ENCODE measurements at regions not wholly inside any gene's neighbourhood (a gene's known extent, or its start where the extent isn't known, plus 50 kb on each side); places are given as distances from the start of the nearest gene placed in this dataset.
"Not testable (repeated sequence)": the region's sequence is repeated elsewhere in the genome, so short reads cannot be mapped to it uniquely, and the experiment has no call there.

GRCh38 chr1:30085811-30086770 is 637.3 kb downstream of the MATN1 start:
- H3K27me3 ChIP-seq (ENCODE audit: insufficient read depth, insufficient read length), result no peaks in the 10 kb centered on the region
- no peak overlapping the region for H3K4me3 ChIP-seq (ENCODE audit: insufficient read length, low read depth)
- H3K9ac ChIP-seq (ENCODE audit: insufficient read length, low read depth), result peak overlapping the region; percentile 47
- H3K36me3 ChIP-seq (ENCODE audit: insufficient read depth, insufficient read length, low read length), result no peaks in the 10 kb centered on the region
- peaks cover 7% of the 10 kb centered on the region for H3K9me3 ChIP-seq (ENCODE audit: insufficient read depth, low read length)
- peaks cover 18% of the 10 kb centered on the region for H3K4me1 ChIP-seq (ENCODE audit: insufficient read depth, insufficient read length)
- TF ChIP-seq YY1 (IDR thresholded peaks at IDR 0.05; ENCODE audit: insufficient read depth, insufficient read length), result no peak
- peak; percentile 88 for DNase-seq (ENCODE audit: low read depth, low spot score)

- no peak overlapping the region for H3K4me3 ChIP-seq (ENCODE audit: insufficient read length, low read depth)
- no peak for DNase-seq (ENCODE audit: low read depth, low spot score)
- TF ChIP-seq YY1 (IDR thresholded peaks at IDR 0.05; ENCODE audit: insufficient read depth, insufficient read length) (no peak), ZNF274 (IDR thresholded peaks at IDR 0.05; ENCODE audit: low read depth, low read length) (no peak), SUZ12 (IDR thresholded peaks at IDR 0.05; ENCODE audit: extremely low read depth, insufficient read depth, insufficient read length) (no peak)
- peaks cover 16% of the 10 kb centered on the region for H3K4me1 ChIP-seq (ENCODE audit: insufficient read depth, insufficient read length)
- no peaks in the 10 kb centered on the region for H3K27me3 ChIP-seq (ENCODE audit: insufficient read depth, insufficient read length)
- H3K36me3 ChIP-seq (ENCODE audit: insufficient read depth, insufficient read length, low read length), result no peaks in the 10 kb centered on the region
- H3K9me3 ChIP-seq (ENCODE audit: insufficient read depth, low read length), result no peaks in the 10 kb centered on the region
- H3K9ac ChIP-seq (ENCODE audit: insufficient read length, low read depth), result no peak overlapping the region
These were observed 638.3 kb downstream of the MATN1 start for GRCh38 chr1:30084909-30085571.

DNA sequence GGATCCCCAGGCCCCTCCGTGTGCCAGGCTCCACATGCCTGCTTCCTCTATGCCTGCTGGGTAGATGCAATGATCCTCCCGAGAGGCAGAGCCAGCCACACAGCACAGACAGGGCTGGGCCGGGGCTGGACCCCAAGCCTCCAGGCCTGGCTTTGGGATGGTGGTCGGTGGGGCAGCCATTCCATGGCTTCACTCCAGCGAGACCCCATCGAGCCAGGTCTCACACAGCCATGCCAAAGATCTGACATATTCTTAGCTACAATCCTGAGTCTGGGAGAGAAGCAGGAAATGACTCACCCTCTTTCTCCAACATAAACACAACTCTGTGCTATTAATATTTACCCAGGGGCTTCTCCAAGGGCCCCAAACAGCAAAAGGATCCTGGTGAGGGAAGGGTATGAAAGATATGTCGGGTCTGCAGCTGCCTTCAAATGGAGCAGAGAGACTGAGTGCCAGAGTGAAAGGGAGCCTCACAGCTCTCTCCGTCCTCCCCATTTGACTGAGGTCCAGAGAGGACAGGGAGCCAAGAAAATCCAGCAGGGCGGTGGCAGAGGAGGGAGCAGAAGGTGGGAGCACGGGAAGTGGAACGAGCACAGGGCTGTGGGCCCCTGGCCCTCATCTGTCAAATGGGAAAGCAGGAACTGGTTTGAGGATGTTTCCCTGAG is 639.5 kb downstream of the MATN1 start:
- TF ChIP-seq YY1 (IDR thresholded peaks at IDR 0.05; ENCODE audit: insufficient read depth, insufficient read length), result no peak
- no peak for TF ChIP-seq ZNF274 (IDR thresholded peaks at IDR 0.05; ENCODE audit: low read depth, low read length)
- no peak for TF ChIP-seq SUZ12 (IDR thresholded peaks at IDR 0.05; ENCODE audit: extremely low read depth, insufficient read depth, insufficient read length)
- H3K9ac ChIP-seq (ENCODE audit: insufficient read length, low read depth), result no peak overlapping the region
- H3K4me1 ChIP-seq (ENCODE audit: insufficient read depth, insufficient read length), result peaks cover 12% of the 10 kb centered on the region
- no peaks in the 10 kb centered on the region for H3K27me3 ChIP-seq (ENCODE audit: insufficient read depth, insufficient read length)
- no peaks in the 10 kb centered on the region for H3K9me3 ChIP-seq (ENCODE audit: insufficient read depth, low read length)
- no peaks in the 10 kb centered on the region for H3K36me3 ChIP-seq (ENCODE audit: insufficient read depth, insufficient read length, low read length)
- no peak for DNase-seq (ENCODE audit: low read depth, low spot score)
- H3K4me3 ChIP-seq (ENCODE audit: insufficient read length, low read depth), result no peak overlapping the region

GRCh38 chr1:30081379-30082102 is 641.8 kb downstream of the MATN1 start:
- peaks cover 13% of the 10 kb centered on the region for H3K9me3 ChIP-seq (ENCODE audit: insufficient read depth, low read length)
- H3K27me3 ChIP-seq (ENCODE audit: insufficient read depth, insufficient read length), result no peaks in the 10 kb centered on the region
- no peaks in the 10 kb centered on the region for H3K36me3 ChIP-seq (ENCODE audit: insufficient read depth, insufficient read length, low read length)
- peaks cover 7% of the 10 kb centered on the region for H3K4me1 ChIP-seq (ENCODE audit: insufficient read depth, insufficient read length)
- DNase-seq (ENCODE audit: low read depth, low spot score), result no peak
- H3K9ac ChIP-seq (ENCODE audit: insufficient read length, low read depth), result no peak overlapping the region
- H3K4me3 ChIP-seq (ENCODE audit: insufficient read length, low read depth), result no peak overlapping the region
- no peak for TF ChIP-seq ZNF274 (IDR thresholded peaks at IDR 0.05; ENCODE audit: low read depth, low read length)
- no peak for TF ChIP-seq SUZ12 (IDR thresholded peaks at IDR 0.05; ENCODE audit: extremely low read depth, insufficient read depth, insufficient read length)
- no peak for TF ChIP-seq YY1 (IDR thresholded peaks at IDR 0.05; ENCODE audit: insufficient read depth, insufficient read length)

- H3K27me3 ChIP-seq (ENCODE audit: insufficient read depth, insufficient read length); H3K9ac ChIP-seq (ENCODE audit: insufficient read length, low read depth); H3K36me3 ChIP-seq (ENCODE audit: insufficient read depth, insufficient read length, low read length); H3K4me1 ChIP-seq (ENCODE audit: insufficient read depth, insufficient read length); H3K4me3 ChIP-seq (ENCODE audit: insufficient read length, low read depth); DNase-seq (ENCODE audit: low read depth, low spot score): not testable (repeated sequence)
- peaks cover 22% of the 10 kb centered on the region for H3K9me3 ChIP-seq (ENCODE audit: insufficient read depth, low read length)
These were observed 647.5 kb downstream of the MATN1 start for GRCh38 chr1:30075916-30076315.

- no peaks in the 10 kb centered on the region for H3K4me1 ChIP-seq (ENCODE audit: insufficient read depth, insufficient read length)
These were observed 654.5 kb downstream of the MATN1 start for GRCh38 chr1:30068787-30069472.

More at GRCh38 chr1:30068787-30069472, 654.5 kb downstream of the MATN1 start:
- Histone ChIP-seq H3K4me3 (ENCODE audit: insufficient read length, low read depth) (no peak overlapping the region), H3K36me3 (ENCODE audit: insufficient read depth, insufficient read length, low read length) (no peaks in the 10 kb centered on the region), H3K27me3 (ENCODE audit: insufficient read depth, insufficient read length) (no peaks in the 10 kb centered on the region), H3K9ac (ENCODE audit: insufficient read length, low read depth) (no peak overlapping the region), H3K9me3 (ENCODE audit: insufficient read depth, low read length) (no peaks in the 10 kb centered on the region)
- TF ChIP-seq SUZ12 (IDR thresholded peaks at IDR 0.05; ENCODE audit: extremely low read depth, insufficient read depth, insufficient read length) (no peak), ZNF274 (IDR thresholded peaks at IDR 0.05; ENCODE audit: low read depth, low read length) (no peak), YY1 (IDR thresholded peaks at IDR 0.05; ENCODE audit: insufficient read depth, insufficient read length) (no peak)
- DNase-seq (ENCODE audit: low read depth, low spot score), result no peak

Data from NT2/D1 (cell line).